Activated CD4-positive, alpha-beta memory T cell treated with anti-CD3 and anti-CD28 coated beads for 36 hours (primary cell): ENCODE measurements at regions not wholly inside any gene's neighbourhood (a gene's known extent, or its start where the extent isn't known, plus 50 kb on each side); places are given as distances from the start of the nearest gene placed in this dataset.

Experiments used
- CTCF ChIA-PET: fragments of 350-600 bp; sonication (Branson Sonifier 250); formaldehyde crosslinking; loops from one replicate; lab custom pipeline; 2021; ENCODE audit warnings: antibody characterized with exemption, inconsistent platforms; lab: Charles Lee
- POLR2A ChIA-PET: fragments of 350-600 bp; sonication (Branson Sonifier 250); formaldehyde crosslinking; loops from one replicate; lab custom pipeline; 2021; ENCODE audit warnings: antibody characterized with exemption; lab: Charles Lee
- DNase-seq: peaks from one replicate; pipeline ENCODE4 v3.0.0-alpha.2; 2020
- H3K27ac Mint-ChIP-seq: one replicate; pipeline ENCODE4 v1.8.0; 2021; ENCODE audit warnings: mixed read lengths
- H3K27me3 Mint-ChIP-seq: one replicate; pipeline ENCODE4 v1.8.0; 2021; ENCODE audit warnings: mixed read lengths
- H3K36me3 Mint-ChIP-seq: one replicate; pipeline ENCODE4 v1.8.0; 2021; ENCODE audit warnings: mixed read lengths
- H3K4me1 Mint-ChIP-seq: one replicate; pipeline ENCODE4 v1.8.0; 2021; ENCODE audit warnings: low read depth, mixed read lengths
- H3K4me3 Mint-ChIP-seq: one replicate; pipeline ENCODE4 v1.8.0; 2021; ENCODE audit warnings: mild to moderate bottlenecking, mixed read lengths
- H3K9me3 Mint-ChIP-seq: one replicate; pipeline ENCODE4 v1.8.0; 2021; ENCODE audit warnings: mixed read lengths
- intact Hi-C: fragments of 100-400 bp; cut with micrococcal nuclease; formaldehyde crosslinking; loops from one replicate; pipeline ENCODE4 v1.15.1; 2023

DNA sequence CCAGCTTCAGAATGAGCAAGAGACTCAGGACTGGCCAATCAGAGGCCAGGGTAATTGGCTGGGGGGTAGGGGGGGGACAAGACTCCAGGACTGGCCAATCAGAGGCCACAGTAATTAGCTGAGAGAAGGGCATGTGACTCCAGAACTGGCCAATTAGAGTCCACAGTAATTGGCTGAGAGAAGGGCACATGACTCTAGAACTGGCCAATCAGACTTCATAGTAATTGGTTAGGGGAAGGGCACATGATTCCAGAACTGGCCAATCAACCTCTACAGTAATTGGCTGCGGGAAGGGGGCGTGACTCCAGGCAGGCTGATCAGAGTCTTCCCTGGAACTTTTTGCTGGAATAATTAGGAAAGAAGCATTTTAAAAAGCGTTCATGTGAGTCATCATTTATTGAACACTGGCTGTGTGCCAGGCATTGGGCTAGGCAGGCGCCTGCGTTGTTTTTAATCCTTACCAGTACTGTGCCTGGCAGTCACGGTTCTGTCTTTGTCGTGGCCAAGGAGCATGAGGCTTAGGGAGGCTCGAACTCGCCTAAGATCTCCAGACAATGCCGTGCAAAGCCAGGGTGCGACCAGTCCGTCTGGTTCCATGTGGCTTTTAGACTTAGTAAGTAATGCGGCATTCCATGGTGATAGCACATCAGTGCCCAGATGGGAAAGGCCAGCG, 508.1 kb downstream of the TBC1D22A start:
- H3K27ac Mint-ChIP-seq: no peak overlapping the region
- no peaks in the 10 kb centered on the region for H3K9me3 Mint-ChIP-seq
- POLR2A ChIA-PET: no interaction called here
- intact Hi-C loops: no loop called here
- no peaks in the 10 kb centered on the region for H3K36me3 Mint-ChIP-seq
- no peak for DNase-seq
- no peak overlapping the region for H3K4me3 Mint-ChIP-seq
- H3K27me3 Mint-ChIP-seq: peaks cover 2% of the 10 kb centered on the region
- CTCF ChIA-PET: no interaction called here
- H3K4me1 Mint-ChIP-seq: no peaks in the 10 kb centered on the region

DNA sequence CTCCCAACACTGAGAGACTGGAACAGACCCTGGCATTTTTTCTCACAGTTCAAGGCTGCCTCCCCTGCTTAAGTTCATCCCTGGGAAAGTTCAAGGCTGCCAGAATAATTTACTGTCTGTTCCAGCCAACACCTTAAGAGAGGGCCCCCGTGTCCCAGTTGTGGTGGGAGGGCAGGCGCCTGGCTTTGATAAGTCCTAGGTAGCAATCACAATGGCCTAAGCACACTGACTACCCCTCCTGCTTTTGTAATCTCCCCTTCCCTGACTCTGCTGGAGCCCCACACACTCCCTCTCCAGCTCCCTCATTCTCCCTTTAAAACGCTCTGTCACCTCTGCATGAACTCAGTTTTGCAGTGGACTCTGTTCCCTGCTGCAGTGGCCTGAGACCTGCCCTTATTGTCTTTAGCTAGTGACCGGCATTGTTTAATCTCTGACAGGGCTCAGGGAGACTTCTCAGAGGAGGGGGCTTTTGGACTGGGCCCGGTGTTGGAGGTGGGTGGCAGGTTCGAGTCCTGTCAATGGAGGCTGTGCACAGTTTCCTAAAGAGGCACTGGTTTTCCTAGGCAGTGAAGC, 507.2 kb downstream of the TBC1D22A start:
- ChIA-PET CTCF (no interaction called here), POLR2A (no interaction called here)
- Mint-ChIP-seq H3K4me3 (no peak overlapping the region), H3K4me1 (no peaks in the 10 kb centered on the region), H3K27me3 (peaks cover 2% of the 10 kb centered on the region), H3K36me3 (no peaks in the 10 kb centered on the region), H3K27ac (no peak overlapping the region), H3K9me3 (no peaks in the 10 kb centered on the region)
- intact Hi-C loops: no loop called here
- DNase-seq: no peak

DNA sequence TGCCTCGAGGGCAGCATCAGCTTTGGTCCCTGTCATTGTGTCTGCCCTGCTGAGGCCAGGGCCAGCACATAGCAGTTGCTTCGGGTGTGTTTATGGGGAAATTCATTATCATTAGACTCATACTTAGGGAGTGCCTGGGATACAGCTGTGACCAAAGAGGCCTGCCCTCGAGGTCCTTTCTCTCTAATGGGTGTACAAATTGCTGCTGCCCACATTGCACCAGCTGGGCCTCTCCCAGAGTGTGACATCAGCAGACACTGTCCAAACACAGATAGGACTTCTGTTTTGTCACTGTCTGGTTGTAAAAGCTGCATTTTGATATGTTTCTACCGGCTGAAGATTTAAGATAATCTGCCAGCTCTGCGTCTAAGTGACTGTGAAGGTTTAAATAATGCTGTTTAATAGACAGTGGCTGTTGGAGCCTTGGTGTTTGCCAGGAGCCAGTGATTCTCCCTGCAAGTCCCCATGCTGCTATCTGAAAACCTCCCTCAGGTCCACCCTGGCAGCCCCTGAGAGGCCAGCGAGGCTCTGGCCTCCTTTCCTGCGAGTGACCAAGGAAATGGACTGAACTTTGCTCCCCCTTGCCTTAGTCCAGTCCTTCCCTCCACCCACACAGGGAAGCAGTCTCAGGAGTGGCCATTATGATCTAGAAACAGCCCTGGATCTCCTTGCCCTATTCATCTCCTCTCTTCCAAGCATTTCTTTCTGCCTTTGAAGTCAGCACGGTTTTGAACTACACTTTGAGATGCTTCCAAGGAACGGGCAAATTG, 505.2 kb downstream of the TBC1D22A start:
- no peak overlapping the region for H3K4me3 Mint-ChIP-seq
- CTCF ChIA-PET: no interaction called here
- no peaks in the 10 kb centered on the region for H3K36me3 Mint-ChIP-seq
- POLR2A ChIA-PET: no interaction called here
- no peaks in the 10 kb centered on the region for H3K4me1 Mint-ChIP-seq
- H3K27ac Mint-ChIP-seq: no peak overlapping the region
- H3K9me3 Mint-ChIP-seq: no peaks in the 10 kb centered on the region
- no peak for DNase-seq
- peaks cover 2% of the 10 kb centered on the region for H3K27me3 Mint-ChIP-seq
- intact Hi-C loops: no loop called here

DNA sequence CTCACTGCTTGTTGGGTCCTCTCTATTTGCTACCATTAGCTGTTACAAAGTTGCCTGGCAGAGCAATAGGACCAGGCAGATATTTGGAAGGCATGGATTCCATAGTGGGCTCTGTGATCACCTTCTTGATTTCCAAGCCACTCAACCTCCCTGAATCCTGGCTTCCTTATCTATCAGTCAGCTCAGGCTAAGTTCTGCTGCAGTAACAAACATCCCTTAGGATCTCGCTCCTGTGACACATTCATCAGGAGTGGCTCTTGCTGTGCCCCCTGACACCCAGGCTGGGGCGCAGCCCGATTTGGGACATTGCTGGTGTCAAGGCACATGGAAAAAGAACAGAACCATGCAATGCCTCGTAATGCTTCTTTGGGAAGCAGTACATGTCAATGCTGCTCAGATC, 503.9 kb downstream of the TBC1D22A start:
- Mint-ChIP-seq H3K36me3 (no peaks in the 10 kb centered on the region), H3K4me1 (no peaks in the 10 kb centered on the region), H3K27ac (no peak overlapping the region), H3K4me3 (no peak overlapping the region), H3K27me3 (peaks cover 3% of the 10 kb centered on the region), H3K9me3 (no peaks in the 10 kb centered on the region)
- ChIA-PET POLR2A (no interaction called here), CTCF (interaction anchor here (0.6 kb wide), 1 partner anchor 16 kb away, joined by 3 read pairs; no protein-coding TSS in a partner anchor)
- intact Hi-C loops: no loop called here
- DNase-seq: no peak

DNA sequence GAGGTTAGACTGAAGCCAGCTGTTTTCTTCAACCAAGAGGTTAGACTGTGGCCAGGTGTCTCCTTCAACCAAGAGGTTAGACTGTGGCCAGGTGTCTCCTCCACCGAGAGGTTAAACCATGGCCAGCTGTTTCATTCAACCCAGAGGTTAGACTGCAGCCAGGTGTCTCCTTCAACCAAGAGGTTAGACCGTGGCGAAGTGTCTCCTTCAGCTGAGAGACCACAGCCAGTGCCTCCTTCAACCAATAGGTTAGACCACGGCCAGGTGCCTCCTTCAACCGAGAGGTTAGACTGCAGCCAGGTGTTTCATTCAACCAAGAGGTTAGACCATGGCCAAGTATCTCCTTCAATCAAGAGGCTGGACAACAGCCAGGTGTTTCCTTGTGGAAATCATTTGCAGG, 498.1 kb downstream of the TBC1D22A start:
- POLR2A ChIA-PET: no interaction called here
- intact Hi-C loops: no loop called here
- Mint-ChIP-seq H3K4me1 (no peaks in the 10 kb centered on the region), H3K27ac (no peak overlapping the region), H3K4me3 (no peak overlapping the region), H3K36me3 (no peaks in the 10 kb centered on the region), H3K27me3 (peaks cover 4% of the 10 kb centered on the region), H3K9me3 (no peaks in the 10 kb centered on the region)
- CTCF ChIA-PET: no interaction called here
- no peak for DNase-seq

DNA sequence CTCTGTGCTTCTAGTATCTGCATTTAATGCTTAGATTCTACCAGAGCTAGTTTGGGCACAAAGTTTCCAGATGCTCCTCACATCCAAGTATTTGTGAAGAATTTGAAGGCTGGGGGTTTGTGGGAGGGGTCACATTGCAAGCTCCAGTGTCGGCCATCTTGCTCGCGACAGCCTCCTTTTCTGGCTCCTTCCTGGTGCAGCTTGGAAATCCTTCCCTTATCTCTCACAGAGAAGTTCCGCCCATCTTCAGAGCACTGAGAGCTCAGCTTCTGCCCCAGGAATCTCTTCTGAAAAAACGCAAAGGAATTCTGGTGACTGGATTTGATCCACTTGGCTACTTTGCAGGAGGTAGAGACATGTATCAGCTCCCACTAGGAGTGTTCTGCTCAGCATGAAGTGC, 497.5 kb downstream of the TBC1D22A start:
- Mint-ChIP-seq H3K4me1 (no peaks in the 10 kb centered on the region), H3K36me3 (no peaks in the 10 kb centered on the region), H3K27me3 (peaks cover 4% of the 10 kb centered on the region), H3K9me3 (no peaks in the 10 kb centered on the region), H3K27ac (no peak overlapping the region), H3K4me3 (no peak overlapping the region)
- intact Hi-C loops: no loop called here
- POLR2A ChIA-PET: no interaction called here
- no peak for DNase-seq
- CTCF ChIA-PET: no interaction called here

DNA sequence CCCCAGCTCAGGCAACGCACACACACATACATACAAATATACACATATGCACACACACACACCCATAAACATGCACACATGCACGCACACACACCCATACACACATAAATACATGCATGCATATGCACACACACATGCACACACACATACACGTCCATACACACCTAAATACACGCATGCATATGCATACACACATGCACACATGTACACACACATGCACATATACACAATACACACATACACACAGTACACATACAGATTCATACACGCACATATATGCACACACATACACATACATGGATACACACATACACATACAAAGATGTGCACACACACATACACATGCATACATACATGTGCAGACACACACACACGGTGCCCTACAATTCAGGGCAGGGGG, 496.6 kb downstream of the TBC1D22A start:
- H3K9me3 Mint-ChIP-seq: no peaks in the 10 kb centered on the region
- intact Hi-C loops: no loop called here
- H3K4me3 Mint-ChIP-seq: no peak overlapping the region
- H3K27ac Mint-ChIP-seq: no peak overlapping the region
- POLR2A ChIA-PET: no interaction called here
- no peak for DNase-seq
- CTCF ChIA-PET: no interaction called here
- H3K4me1 Mint-ChIP-seq: no peaks in the 10 kb centered on the region
- H3K36me3 Mint-ChIP-seq: no peaks in the 10 kb centered on the region
- peaks cover 4% of the 10 kb centered on the region for H3K27me3 Mint-ChIP-seq

DNA sequence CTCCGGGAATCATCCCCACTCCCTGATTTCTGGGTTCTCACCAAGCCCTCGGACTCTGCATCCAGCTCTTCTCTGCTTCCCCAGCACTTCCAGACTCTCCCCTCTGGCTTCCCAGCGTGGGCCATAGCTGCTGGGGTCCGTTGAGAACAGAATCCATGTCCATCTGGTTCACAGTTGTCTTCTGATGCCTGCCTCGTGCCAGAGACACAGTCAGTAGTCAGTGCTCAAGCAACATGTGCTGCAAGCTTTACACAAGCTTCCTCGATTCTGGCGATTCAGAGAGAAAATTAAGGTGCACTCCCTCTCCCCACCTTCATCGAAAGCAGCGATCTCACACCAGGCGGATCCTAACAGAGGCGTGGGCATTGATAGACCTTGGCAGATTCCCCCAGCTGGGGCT, 495.5 kb downstream of the TBC1D22A start:
- H3K4me3 Mint-ChIP-seq: no peak overlapping the region
- no peaks in the 10 kb centered on the region for H3K36me3 Mint-ChIP-seq
- intact Hi-C loops: no loop called here
- CTCF ChIA-PET: no interaction called here
- H3K27me3 Mint-ChIP-seq: peaks cover 4% of the 10 kb centered on the region
- H3K9me3 Mint-ChIP-seq: no peaks in the 10 kb centered on the region
- no peaks in the 10 kb centered on the region for H3K4me1 Mint-ChIP-seq
- no peak overlapping the region for H3K27ac Mint-ChIP-seq
- DNase-seq: no peak
- POLR2A ChIA-PET: no interaction called here

DNA sequence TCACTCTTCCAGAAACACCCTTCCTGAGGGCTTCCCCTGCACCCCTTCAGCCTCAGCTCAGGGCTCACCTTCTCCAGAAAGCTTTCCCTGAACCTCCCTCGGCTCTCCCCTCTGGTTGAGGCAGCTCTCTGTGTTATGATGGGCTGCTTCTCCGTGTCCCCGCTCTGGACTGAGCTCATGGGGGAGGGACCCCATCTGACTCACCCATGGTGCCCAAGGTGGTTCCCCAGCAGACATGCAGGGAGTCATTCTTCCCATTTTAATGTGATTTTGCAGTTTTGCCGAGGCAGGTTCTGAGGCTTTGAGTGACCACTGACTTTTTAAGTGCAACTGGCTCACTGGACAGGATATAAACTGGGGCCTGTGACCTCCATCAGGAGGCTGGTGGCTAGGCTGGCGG, 495.1 kb downstream of the TBC1D22A start:
- no peak for DNase-seq

DNA sequence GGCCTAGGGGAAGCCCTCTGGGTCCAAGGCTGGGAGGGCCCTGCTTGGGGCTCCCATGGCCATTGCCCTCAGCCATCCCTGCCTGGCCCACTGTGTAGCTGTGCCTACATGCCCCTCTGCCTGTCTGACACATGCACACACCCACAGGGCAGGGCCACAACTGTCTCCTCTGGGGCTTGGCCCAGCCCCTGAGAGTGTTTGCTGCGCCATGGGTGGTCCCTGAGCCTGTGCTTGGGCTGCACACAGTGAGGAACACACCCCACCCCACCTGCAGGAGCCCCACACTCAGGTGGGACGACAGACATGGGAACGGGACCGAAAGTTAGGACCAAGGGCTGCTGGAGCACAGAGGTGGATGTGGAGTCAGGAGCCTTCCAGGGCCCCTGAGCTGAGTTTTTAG, 489.5 kb downstream of the TBC1D22A start:
- Mint-ChIP-seq H3K36me3 (no peaks in the 10 kb centered on the region), H3K27me3 (peaks cover 6% of the 10 kb centered on the region), H3K9me3 (no peaks in the 10 kb centered on the region), H3K27ac (no peak overlapping the region), H3K4me3 (no peak overlapping the region), H3K4me1 (no peaks in the 10 kb centered on the region)
- DNase-seq: no peak
- ChIA-PET POLR2A (no interaction called here), CTCF (interaction anchor here (1.0 kb wide), 1 partner anchor 38 kb away, joined by 3 read pairs; no protein-coding TSS in a partner anchor)
- intact Hi-C loops: no loop called here

More for the DNA sequence above, 495.1 kb downstream of the TBC1D22A start:
- CTCF ChIA-PET: no interaction called here
- Mint-ChIP-seq H3K4me3 (no peak overlapping the region), H3K4me1 (no peaks in the 10 kb centered on the region), H3K36me3 (no peaks in the 10 kb centered on the region), H3K9me3 (no peaks in the 10 kb centered on the region), H3K27ac (no peak overlapping the region), H3K27me3 (peaks cover 4% of the 10 kb centered on the region)
- POLR2A ChIA-PET: no interaction called here
- intact Hi-C loops: no loop called here

DNA sequence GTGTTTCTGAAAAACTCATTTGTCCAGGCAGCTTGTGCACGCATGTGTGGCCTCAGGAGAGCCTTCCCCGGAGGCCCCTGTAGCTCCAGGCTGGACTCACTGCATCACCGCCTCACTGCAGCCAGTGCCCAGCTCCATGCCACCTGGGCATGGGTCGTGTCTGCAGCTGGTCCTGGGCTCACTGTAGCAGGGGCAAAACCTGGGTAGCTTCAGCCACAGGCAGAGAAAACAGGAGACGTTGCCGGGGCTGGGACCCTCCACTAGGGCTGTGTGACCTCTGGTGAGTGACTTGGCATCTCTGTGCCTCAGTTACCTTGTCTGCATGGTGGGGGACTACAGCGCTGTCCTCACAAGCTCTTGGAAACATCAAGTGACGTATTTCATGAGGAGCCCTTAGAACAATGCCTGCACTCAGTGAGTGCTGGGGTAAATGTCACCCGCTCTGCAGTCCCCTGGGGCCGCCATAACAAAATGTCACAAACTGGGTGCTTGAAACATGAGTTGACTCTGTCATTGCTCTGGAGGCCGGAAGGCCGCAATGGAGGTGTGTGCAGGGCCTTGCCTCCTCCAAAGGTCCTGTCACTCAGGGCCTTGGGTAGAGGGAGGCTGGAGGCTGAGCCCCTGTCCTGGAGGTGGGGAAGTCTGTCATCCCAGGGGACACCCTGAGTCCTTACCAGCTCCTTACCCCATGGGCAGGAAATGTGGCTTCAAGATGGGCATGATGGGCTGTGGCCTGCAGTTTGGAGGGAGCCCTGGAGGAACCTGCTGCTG, 488.7 kb downstream of the TBC1D22A start:
- H3K4me1 Mint-ChIP-seq: no peaks in the 10 kb centered on the region
- H3K4me3 Mint-ChIP-seq: no peak overlapping the region
- ChIA-PET POLR2A (no interaction called here), CTCF (interaction anchor here (1.0 kb wide), 1 partner anchor 16 kb away, joined by 3 read pairs; no protein-coding TSS in a partner anchor)
- H3K27me3 Mint-ChIP-seq: peaks cover 11% of the 10 kb centered on the region
- no peak for DNase-seq
- intact Hi-C loops: no loop called here
- no peak overlapping the region for H3K27ac Mint-ChIP-seq
- no peaks in the 10 kb centered on the region for H3K36me3 Mint-ChIP-seq
- no peaks in the 10 kb centered on the region for H3K9me3 Mint-ChIP-seq

DNA sequence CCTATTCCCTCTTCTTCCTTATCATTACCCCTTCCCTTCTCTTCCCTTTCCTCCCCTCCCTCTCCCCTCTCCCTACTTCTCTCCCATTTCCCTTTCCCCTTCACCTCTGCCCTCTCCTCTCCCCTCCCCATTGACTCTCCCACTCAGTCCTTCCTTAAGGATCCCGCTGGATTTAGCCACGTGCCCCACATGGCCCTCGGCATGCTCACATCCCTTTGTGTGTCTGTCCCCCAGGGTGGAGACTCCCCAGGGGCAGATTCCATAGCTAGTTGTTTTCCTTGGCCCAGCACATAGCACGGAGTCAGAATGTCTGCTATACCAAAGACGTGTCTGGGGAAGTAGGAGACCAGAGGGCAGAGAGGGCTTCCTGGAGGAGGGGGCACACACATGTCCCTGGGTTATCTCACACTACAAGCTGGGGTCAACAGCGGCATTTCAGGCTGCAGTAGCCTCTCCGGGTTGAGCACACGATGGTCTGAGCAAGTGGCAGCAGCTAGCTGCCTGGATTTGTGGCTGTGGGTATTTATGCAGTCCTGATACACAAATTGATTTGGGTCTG, 487.0 kb downstream of the TBC1D22A start:
- ChIA-PET POLR2A (no interaction called here), CTCF (no interaction called here)
- intact Hi-C loops: no loop called here
- Mint-ChIP-seq H3K4me1 (no peaks in the 10 kb centered on the region), H3K4me3 (no peak overlapping the region), H3K27ac (no peak overlapping the region), H3K27me3 (peaks cover 12% of the 10 kb centered on the region), H3K36me3 (no peaks in the 10 kb centered on the region), H3K9me3 (no peaks in the 10 kb centered on the region)
- DNase-seq: no peak
